Ishikawa (cell line): ENCODE measurements at regions not wholly inside any gene's neighbourhood (a gene's known extent, or its start where the extent isn't known, plus 50 kb on each side); places are given as distances from the start of the nearest gene placed in this dataset.

Source experiments
- CEBPB ChIP-seq: IDR thresholded peaks from 2 replicates; pipeline ENCODE4 v1.6.1; 2012
- CREB1 ChIP-seq: IDR thresholded peaks from 2 replicates; pipeline ENCODE4 v1.6.1; 2012; ENCODE audit warnings: low read depth
- EGR1 ChIP-seq: IDR thresholded peaks from 2 replicates; pipeline ENCODE4 v1.6.1; 2012
- EP300 ChIP-seq: IDR thresholded peaks from 2 replicates; pipeline ENCODE4 v1.6.1; 2012; ENCODE audit warnings: borderline replicate concordance
- FOXM1 ChIP-seq: IDR thresholded peaks from 2 replicates; pipeline ENCODE4 v1.6.1; 2012; ENCODE audit warnings: low read depth, borderline replicate concordance
- NFIC ChIP-seq: IDR thresholded peaks from 2 replicates; pipeline ENCODE4 v1.6.1; 2012
- RAD21 ChIP-seq: IDR thresholded peaks from 2 replicates; pipeline ENCODE4 v1.6.1; 2012; ENCODE audit warnings: low read depth
- REST ChIP-seq: IDR thresholded peaks from 2 replicates; pipeline ENCODE4 v1.6.1; 2012; ENCODE audit warnings: low read depth, mild to moderate bottlenecking
- TAF1 ChIP-seq: IDR thresholded peaks from 2 replicates; pipeline ENCODE4 v1.6.1; 2012; ENCODE audit warnings: low read depth, mild to moderate bottlenecking
- TCF12 ChIP-seq: IDR thresholded peaks from 2 replicates; pipeline ENCODE4 v1.6.1; 2012; ENCODE audit warnings: low read depth
- TEAD4 ChIP-seq: IDR thresholded peaks from 2 replicates; pipeline ENCODE4 v1.6.1; 2012
- YY1 ChIP-seq: IDR thresholded peaks from 2 replicates; pipeline ENCODE4 v1.6.1; 2012; ENCODE audit warnings: low read depth
- ZBTB7A ChIP-seq: IDR thresholded peaks from 2 replicates; pipeline ENCODE4 v1.6.1; 2012; ENCODE audit warnings: low read depth
- TF ChIP-seq, protein P1 (sequence below): IDR thresholded peaks from 2 replicates; pipeline ENCODE4 v1.6.1; 2012
- TF ChIP-seq, protein P2 (sequence below): IDR thresholded peaks from 2 replicates; pipeline ENCODE4 v1.6.1; 2012

DNA sequence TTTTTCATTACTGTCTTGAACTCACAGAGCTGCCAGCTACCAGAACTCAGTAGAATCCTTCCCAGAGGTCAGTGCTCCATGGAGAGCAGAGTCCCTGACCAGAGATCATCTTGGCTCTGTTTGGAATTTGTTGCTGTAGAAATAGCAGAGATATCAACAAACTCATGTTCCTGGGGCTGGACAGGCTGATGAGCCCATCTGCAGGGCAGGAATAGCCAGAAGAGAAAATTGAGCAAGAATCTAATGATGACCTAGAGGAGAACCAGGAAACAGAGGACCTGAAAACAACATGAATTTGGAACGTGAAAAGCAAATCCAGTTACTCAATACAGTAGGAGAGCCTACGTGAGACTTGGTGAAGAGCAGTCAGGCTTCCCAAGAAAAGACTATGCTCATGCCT lies 437.8 kb downstream of the PLK2 start:
- no peak for TF ChIP-seq CREB1

- TF ChIP-seq, protein P1, sequence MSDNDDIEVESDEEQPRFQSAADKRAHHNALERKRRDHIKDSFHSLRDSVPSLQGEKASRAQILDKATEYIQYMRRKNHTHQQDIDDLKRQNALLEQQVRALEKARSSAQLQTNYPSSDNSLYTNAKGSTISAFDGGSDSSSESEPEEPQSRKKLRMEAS = no peak
- TF ChIP-seq RAD21 = no peak
- TF ChIP-seq TAF1 = no peak
- TF ChIP-seq YY1 = no peak
- TF ChIP-seq REST = no peak
- TF ChIP-seq TCF12 = no peak
Measured at GRCh38 chr5:58021466-58021865, 438.4 kb downstream of the PLK2 start.

DNA sequence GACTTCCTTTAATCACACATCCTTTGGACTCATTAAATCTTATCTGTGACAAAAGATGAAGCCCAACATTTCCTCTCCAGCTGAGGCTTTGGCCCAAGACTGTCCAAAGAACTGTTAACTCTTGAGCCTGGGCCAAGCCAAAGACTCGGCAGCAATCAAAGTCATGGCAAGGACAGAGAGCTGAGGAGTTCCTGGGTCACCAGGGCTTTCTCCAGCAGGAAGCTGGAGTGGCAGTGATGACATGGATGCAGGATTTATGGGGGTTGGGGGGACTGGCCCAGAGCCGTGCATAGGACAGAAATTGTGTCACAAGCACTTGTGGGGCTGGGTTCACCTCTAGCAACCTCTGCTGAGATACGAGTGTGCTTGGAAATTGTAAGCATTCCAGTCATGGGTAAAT lies 440.3 kb downstream of the PLK2 start:
- no peak for TF ChIP-seq ZBTB7A
- TF ChIP-seq FOXM1 = no peak
- TF ChIP-seq TCF12 = no peak
- TF ChIP-seq TEAD4 = no peak
- TF ChIP-seq, protein P2, sequence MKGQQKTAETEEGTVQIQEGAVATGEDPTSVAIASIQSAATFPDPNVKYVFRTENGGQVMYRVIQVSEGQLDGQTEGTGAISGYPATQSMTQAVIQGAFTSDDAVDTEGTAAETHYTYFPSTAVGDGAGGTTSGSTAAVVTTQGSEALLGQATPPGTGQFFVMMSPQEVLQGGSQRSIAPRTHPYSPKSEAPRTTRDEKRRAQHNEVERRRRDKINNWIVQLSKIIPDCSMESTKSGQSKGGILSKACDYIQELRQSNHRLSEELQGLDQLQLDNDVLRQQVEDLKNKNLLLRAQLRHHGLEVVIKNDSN = no peak
- TF ChIP-seq CREB1 = no peak
- no peak for TF ChIP-seq EP300
- no peak for TF ChIP-seq CEBPB
- no peak for TF ChIP-seq NFIC
- TF ChIP-seq EGR1 = no peak
- TF ChIP-seq RAD21 = no peak
- no peak for TF ChIP-seq TAF1
- TF ChIP-seq REST = no peak
- no peak for TF ChIP-seq YY1
- TF ChIP-seq, protein P1 = no peak

DNA sequence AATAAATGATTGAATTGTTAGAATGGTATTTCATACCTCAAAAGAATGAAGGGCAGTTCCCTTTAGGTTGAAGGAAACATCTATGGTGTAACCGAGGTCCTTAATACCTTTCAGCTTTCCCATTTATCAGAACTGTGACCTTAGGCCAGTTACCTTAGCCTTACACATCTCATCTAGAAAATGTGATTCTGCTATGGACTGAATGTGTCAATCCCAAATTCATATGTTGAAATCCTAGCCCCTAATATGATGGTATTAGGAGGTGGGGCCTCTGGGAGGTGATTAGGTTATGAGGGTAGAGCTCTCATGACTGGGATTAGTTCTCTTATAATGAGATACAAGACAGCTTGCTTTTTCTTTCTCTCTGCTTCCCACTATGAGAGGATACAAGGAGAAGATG lies 441.9 kb downstream of the PLK2 start:
- TF ChIP-seq, protein P1 = no peak
- no peak for TF ChIP-seq TCF12
- no peak for TF ChIP-seq REST
- TF ChIP-seq RAD21 = no peak
- no peak for TF ChIP-seq CEBPB
- TF ChIP-seq NFIC = no peak

- TF ChIP-seq TCF12 (no peak), YY1 (no peak), TAF1 (no peak), NFIC (no peak), REST (no peak), TEAD4 (no peak), FOXM1 (no peak), ZBTB7A (no peak), EP300 (no peak), CREB1 (no peak), RAD21 (no peak), CEBPB (no peak), EGR1 (no peak)
- TF ChIP-seq, protein P1 = no peak
- TF ChIP-seq, protein P2 = no peak
Measured at GRCh38 chr5:58016877-58017276, 443.0 kb downstream of the PLK2 start.
